Epithelial cell of proximal tubule (primary cell): ENCODE measurements at regions not wholly inside any gene's neighbourhood (a gene's known extent, or its start where the extent isn't known, plus 50 kb on each side); places are given as distances from the start of the nearest gene placed in this dataset.

Source experiments
- DNase-seq: peaks from one replicate; pipeline ENCODE4 v3.0.0-alpha.2; 2011; ENCODE audit warnings: low read depth
- H3K4me3 ChIP-seq: 2 replicates; pipeline ENCODE4 v1.5.1; 2011; ENCODE audit warnings: low read depth, mild to moderate bottlenecking, low read length
- CTCF ChIP-seq: conservative IDR thresholded peaks from 2 replicates; pipeline ENCODE4 v1.5.1; 2012; ENCODE audit warnings: low read depth, mild to moderate bottlenecking, low read length

- H3K4me3 ChIP-seq, result no peak overlapping the region
- no peak for TF ChIP-seq CTCF
- DNase-seq, result no peak
These were observed 226.1 kb upstream of the CDH20 start for GRCh38 chr18:61107113-61107512.

GRCh38 chr18:61108706-61109105, 224.5 kb upstream of the CDH20 start:
- no peak overlapping the region for H3K4me3 ChIP-seq
- no peak for DNase-seq
- TF ChIP-seq CTCF, result no peak

GRCh38 chr18:61123309-61123708, 209.9 kb upstream of the CDH20 start:
- no peak for TF ChIP-seq CTCF
- no peak for DNase-seq
- no peak overlapping the region for H3K4me3 ChIP-seq

GRCh38 chr18:61127714-61128467, 205.3 kb upstream of the CDH20 start:
- no peak for TF ChIP-seq CTCF
- DNase-seq, result no peak
- no peak overlapping the region for H3K4me3 ChIP-seq

- DNase-seq, result no peak
- no peak overlapping the region for H3K4me3 ChIP-seq
- no peak for TF ChIP-seq CTCF
These were observed 204.2 kb upstream of the CDH20 start for GRCh38 chr18:61129001-61129400.

- no peak overlapping the region for H3K4me3 ChIP-seq
These were observed 201.2 kb upstream of the CDH20 start for GRCh38 chr18:61132031-61132430.

More at GRCh38 chr18:61132031-61132430, 201.2 kb upstream of the CDH20 start:
- no peak for DNase-seq
- no peak for TF ChIP-seq CTCF
